NCI-H2227 treated with DMSO at 0.1 percent for 48 hours (cell line): ENCODE measurements at regions not wholly inside any gene's neighbourhood (a gene's known extent, or its start where the extent isn't known, plus 50 kb on each side); places are given as distances from the start of the nearest gene placed in this dataset.

Experiments used
- DNase-seq: peaks from one replicate; lab custom pipeline; 2025; lab: John Stamatoyannopoulos, UW

- DNase-seq: peak; percentile 7
Observed at GRCh38 chr5:166505067-166505466, 1786.4 kb upstream of the WWC1 start.

- DNase-seq: peak; percentile 3
Observed at GRCh38 chr5:166505544-166505943, 1785.9 kb upstream of the WWC1 start.

GRCh38 chr5:166507810-166508425 is 1783.5 kb upstream of the WWC1 start:
- no peak for DNase-seq

GRCh38 chr5:166509085-166509484 is 1782.4 kb upstream of the WWC1 start:
- no peak for DNase-seq

GRCh38 chr5:166517976-166518375 is 1773.5 kb upstream of the WWC1 start:
- no peak for DNase-seq

GRCh38 chr5:166523206-166523605 is 1768.2 kb upstream of the WWC1 start:
- DNase-seq: no peak

GRCh38 chr5:166529200-166529599 is 1762.2 kb upstream of the WWC1 start:
- DNase-seq: no peak

GRCh38 chr5:166532456-166533220 is 1758.8 kb upstream of the WWC1 start:
- DNase-seq: no peak

- no peak for DNase-seq
Observed at GRCh38 chr5:166535641-166536040, 1755.8 kb upstream of the WWC1 start.

- no peak for DNase-seq
Observed at GRCh38 chr5:166540156-166540555, 1751.3 kb upstream of the WWC1 start.

GRCh38 chr5:166551384-166551783 is 1740.1 kb upstream of the WWC1 start:
- DNase-seq: no peak

- DNase-seq: no peak
Observed at GRCh38 chr5:166553778-166554177, 1737.7 kb upstream of the WWC1 start.

GRCh38 chr5:166561759-166562158 is 1729.7 kb upstream of the WWC1 start:
- DNase-seq: no peak

- DNase-seq: no peak
Observed at GRCh38 chr5:166562246-166562645, 1729.2 kb upstream of the WWC1 start.

- no peak for DNase-seq
Observed at GRCh38 chr5:166566725-166567124, 1724.7 kb upstream of the WWC1 start.

GRCh38 chr5:166570865-166571264 is 1720.6 kb upstream of the WWC1 start:
- no peak for DNase-seq

GRCh38 chr5:166571668-166572067 is 1719.8 kb upstream of the WWC1 start:
- DNase-seq: no peak

GRCh38 chr5:166576323-166576722 is 1715.1 kb upstream of the WWC1 start:
- DNase-seq: no peak

- DNase-seq: no peak
Observed at GRCh38 chr5:166581826-166582225, 1709.6 kb upstream of the WWC1 start.

GRCh38 chr5:166582416-166582815 is 1709.0 kb upstream of the WWC1 start:
- no peak for DNase-seq

GRCh38 chr5:166594567-166594966 is 1696.9 kb upstream of the WWC1 start:
- no peak for DNase-seq

- DNase-seq: no peak
Observed at GRCh38 chr5:166595274-166595951, 1696.0 kb upstream of the WWC1 start.

GRCh38 chr5:166596043-166596442 is 1695.4 kb upstream of the WWC1 start:
- DNase-seq: no peak
